T follicular helper cell (primary cell): ENCODE measurements at regions not wholly inside any gene's neighbourhood (a gene's known extent, or its start where the extent isn't known, plus 50 kb on each side); places are given as distances from the start of the nearest gene placed in this dataset.
"Not testable (repeated sequence)": the region's sequence is repeated elsewhere in the genome, so short reads cannot be mapped to it uniquely, and the experiment has no call there.

Source experiments
- DNase-seq: peaks from one replicate; pipeline ENCODE4 v3.0.0-alpha.2; 2020; ENCODE audit warnings: low read depth

DNA sequence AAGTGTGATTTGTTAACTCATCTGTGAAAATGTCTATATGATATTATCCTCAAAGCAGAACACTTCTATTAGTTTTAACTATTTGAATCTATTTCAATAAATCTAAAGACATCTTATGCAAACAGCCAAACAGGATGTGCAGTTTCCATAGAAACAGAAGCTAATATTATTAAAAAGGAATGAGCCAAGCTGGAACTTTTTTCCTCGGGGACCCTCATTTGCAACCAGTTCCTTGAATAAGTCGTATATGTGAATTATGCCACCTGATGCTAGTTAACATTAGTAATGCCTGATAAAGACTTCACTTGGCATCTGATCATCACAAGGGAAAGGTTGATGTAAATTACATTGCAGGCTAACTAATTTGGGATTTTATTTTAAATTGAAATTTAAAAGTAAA is 216.9 kb upstream of the SMLR1 start:
- no peak for DNase-seq

- DNase-seq: no peak
Measured at GRCh38 chr6:130611366-130611765, 215.8 kb upstream of the SMLR1 start.

- DNase-seq: no peak
Measured at GRCh38 chr6:130613176-130613575, 214.0 kb upstream of the SMLR1 start.

DNA sequence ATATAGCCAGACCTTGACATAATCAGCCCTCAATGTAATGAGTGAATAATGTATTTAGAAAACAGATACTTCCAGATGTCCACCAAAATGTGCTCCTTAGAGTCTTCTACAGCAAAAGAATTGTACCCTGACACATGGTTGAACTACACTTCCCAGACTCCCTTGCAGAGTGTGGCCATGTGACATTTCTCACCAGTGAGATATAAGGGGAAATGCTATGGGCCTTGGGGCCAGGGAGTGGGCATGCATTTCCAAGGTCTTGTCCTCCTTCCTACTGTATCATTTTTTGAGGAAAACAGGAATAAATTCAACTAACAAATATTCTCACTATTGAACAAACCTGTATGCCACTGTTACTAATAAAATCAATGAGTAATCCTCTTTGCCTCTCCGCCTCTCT is 211.4 kb upstream of the SMLR1 start:
- DNase-seq: no peak

GRCh38 chr6:130617658-130618057 is 209.5 kb upstream of the SMLR1 start:
- DNase-seq: no peak

DNA sequence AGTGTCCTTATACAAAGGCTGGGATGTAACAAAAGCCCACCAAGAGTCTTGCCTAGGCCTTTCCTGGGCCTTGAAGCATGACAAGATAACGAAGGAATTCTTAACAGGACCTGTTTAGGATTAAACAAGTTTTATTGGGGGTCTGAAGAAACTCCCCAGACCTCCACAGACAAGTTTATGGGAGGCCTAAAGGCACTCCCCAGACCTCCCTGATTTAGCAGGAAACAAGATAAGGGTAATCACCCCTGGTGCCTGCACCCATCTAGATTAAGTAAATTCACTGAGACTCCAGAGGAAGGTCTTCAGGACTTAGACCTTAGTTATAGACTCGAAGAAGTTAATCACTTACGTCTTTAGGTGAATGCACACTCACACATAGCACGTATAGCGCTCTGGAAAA is 208.4 kb upstream of the SMLR1 start:
- not testable (repeated sequence) for DNase-seq

GRCh38 chr6:130620338-130620781 is 206.8 kb upstream of the SMLR1 start:
- no peak for DNase-seq

DNA sequence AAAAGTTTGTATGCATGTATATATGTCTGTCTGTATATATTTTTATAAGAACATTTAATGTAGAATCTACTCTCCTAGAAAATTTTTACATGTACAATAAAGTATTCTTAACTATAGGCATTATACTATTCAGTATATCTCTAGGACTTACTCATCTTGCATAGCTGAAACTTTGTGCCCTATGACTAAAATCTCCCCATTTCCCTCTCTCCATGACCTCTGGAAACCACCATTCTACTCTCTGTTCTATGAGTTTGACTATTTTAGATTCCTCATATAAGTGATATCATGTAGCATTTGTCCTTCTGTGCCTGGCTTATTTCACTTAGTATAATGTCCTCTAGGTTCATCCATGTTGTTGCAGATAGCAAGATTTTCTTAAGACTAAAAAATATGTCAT is 205.1 kb upstream of the SMLR1 start:
- DNase-seq: no peak

DNA sequence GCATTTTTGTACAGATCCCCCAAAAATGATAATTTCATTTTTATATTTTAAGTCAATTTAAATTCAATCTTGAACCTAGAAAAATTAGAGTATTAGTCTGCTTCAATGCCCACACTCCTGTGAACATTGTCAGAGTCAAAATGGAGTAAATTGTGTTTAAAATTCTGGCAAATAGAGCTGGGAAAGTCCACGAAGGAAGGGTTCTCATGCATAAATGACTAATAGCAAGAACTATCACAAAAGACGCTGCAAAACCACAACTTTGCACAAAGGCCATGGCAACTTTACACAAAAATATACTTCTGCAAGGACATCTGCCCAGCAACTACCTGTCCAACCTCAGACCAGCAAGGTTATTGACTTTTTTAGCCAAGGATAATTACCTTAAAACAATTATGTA is 203.2 kb upstream of the SMLR1 start:
- no peak for DNase-seq

DNA sequence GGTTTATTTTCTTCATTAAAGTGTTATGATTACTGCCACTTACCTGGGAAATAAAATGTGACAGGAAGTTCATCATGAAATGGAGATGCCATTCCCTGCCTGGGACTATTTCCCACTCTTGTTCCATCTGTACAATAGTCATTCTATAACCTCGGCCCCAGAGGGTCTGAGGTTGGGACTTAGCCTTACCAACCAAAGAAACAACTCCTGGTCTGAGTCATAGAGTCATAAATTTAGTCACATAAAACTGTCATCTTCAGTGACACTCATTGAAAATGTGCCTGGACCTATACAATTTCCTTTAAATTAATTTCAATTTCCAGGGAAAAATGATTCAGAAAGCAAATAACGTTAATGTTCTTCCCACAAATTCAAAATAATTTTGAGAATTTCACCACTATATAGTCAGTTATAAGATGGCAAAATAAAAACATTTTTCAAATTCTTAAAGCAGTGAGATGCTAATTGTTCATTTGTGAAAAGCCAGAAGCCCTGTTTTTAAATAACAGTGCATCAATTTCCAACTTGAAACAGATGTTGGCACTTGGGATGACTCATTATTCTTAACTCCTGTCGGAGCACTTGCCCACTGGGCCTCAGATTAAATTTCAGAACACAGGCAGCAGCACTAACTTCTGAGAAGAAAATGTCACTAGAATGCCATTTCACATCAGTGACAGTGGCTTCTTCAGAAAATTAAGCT is 201.2 kb upstream of the SMLR1 start:
- DNase-seq: no peak

DNA sequence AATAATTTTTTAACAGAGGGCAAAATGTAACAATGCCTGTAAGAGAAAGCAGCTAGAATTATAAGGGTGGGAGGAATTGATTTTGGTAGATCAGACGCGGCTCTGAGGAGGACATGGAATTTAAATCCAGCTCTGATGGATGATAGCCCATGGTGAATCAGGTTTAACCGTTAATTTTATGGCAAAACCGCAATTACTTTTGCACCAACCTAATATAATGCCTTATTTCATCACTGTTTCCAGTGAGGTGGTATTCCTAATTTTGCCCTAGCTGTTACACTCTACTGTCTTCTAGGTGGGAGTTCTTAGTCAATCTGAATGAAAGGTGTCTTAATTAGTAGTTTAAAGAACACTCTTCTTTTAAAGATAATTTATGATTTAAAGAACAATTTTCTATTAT is 198.3 kb upstream of the SMLR1 start:
- DNase-seq: no peak

- DNase-seq: no peak
Measured at GRCh38 chr6:130629640-130630039, 197.6 kb upstream of the SMLR1 start.

- DNase-seq: no peak
Measured at GRCh38 chr6:130632277-130632676, 194.9 kb upstream of the SMLR1 start.

DNA sequence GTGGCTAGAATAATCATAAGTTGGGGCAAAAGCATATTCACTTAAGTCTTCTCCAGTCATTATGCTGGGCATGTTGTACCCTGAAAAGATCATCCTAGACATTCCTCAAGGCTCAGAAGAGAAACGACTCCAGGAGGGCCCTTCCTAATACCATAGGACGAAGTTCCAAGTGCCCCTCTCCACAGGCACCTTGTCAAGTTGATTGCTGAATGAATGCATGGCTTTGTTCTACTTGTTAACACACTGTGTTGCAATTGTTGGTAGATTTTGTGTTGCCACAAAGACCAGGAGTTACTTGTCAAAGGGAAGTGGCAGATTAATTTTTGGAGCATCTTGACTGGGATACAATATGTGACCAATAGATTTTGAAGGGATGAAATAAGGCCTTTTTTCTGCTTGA is 194.3 kb upstream of the SMLR1 start:
- DNase-seq: no peak

- no peak for DNase-seq
Measured at GRCh38 chr6:130643361-130643760, 183.8 kb upstream of the SMLR1 start.

DNA sequence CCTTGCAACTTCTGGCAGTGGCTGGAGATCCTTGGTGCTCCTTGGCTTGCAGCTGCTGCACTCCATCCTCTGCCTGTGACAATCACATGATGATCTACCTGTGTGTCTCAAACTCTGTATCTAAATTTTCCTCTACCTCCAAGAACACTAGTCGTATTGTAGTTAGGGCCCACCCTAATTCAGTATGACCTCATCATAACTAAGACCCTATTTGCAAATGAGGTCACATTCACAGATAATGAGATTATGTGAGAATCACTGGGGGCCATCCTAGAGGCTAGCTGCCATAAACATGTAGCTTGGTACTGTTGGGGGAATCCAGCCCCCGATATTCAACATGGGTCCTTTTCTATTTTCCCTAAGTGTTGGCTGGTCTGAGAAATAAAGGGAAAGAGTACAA is 183.0 kb upstream of the SMLR1 start:
- DNase-seq: no peak

GRCh38 chr6:130644769-130645168 is 182.4 kb upstream of the SMLR1 start:
- DNase-seq: not testable (repeated sequence)

DNA sequence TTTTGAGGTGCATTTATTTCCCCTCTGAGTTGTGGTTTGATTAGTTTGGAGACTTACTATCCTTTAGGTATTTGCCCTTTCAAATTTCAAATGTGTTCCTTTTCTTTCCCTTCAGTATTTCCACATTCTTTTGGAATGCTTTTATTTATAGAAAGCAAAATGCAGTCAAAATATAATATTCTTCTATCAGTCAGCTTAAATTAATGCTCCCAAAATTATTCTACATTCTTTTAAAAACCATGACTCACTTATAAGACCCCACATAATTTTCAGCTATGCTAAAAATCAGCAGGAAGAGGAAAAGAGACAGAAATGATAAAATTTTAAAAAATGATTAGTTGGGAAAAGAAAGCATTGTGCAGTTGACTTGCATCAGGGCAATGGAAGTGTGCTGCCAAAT is 180.0 kb upstream of the SMLR1 start:
- no peak for DNase-seq

- DNase-seq: no peak
Measured at GRCh38 chr6:130655586-130655985, 171.6 kb upstream of the SMLR1 start.

- no peak for DNase-seq
Measured at GRCh38 chr6:130661077-130661476, 166.1 kb upstream of the SMLR1 start.

DNA sequence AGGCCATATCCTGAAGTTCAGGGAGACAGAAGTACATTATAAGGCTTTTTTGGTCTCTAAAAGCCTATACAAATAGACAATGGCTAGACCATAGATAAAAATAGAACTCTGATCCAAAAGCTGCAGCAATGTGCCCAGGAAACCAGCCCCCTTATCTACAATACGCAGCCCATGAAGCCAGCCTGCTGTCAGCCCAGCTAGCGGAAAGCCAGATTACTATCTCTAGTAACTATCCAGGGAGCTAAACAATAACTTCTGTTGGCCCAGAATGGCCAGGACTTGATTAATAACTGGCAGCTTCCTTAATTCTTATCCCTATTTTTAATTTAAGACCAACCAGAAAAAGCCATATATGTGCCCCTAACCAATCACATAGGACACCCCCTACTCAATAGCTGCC is 160.4 kb upstream of the SMLR1 start:
- DNase-seq: no peak

GRCh38 chr6:130670142-130670541 is 157.1 kb upstream of the SMLR1 start:
- no peak for DNase-seq

- no peak for DNase-seq
Measured at GRCh38 chr6:130671119-130671518, 156.1 kb upstream of the SMLR1 start.

GRCh38 chr6:130671577-130671976 is 155.6 kb upstream of the SMLR1 start:
- no peak for DNase-seq
